ENCODE measurements at regions not wholly inside any gene's neighbourhood (a gene's known extent, or its start where the extent isn't known, plus 50 kb on each side); places are given as distances from the start of the nearest gene placed in this dataset.
A peak's percentile ranks its signal among the peaks of the same experiment; 100 is the strongest.

DNA sequence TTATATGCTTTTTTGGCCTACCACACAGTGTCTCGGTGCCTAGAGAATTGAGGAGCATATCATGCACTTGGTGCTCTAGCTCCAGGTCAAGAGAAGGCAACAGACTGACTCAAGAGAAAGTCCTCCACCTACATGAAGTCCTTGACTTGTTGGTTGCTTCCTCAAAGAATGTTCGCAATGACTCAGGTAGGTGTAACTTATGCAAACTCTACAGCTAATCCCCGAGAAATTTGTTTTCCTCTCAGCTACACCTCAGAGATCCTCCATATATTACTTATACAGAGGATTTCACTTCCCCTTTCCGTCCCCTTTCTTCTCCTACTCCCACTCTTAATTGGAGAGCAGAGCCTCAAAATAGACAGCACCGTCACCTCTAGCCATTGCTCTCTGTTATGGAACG is 1013.1 kb downstream of the KCNMA1 start:
- Histone ChIP-seq H3F3A (ENCODE audit: low read length, unreplicated experiment) (no peaks in the 10 kb centered on the region), H3K27ac (ENCODE audit: low read length) (no peak overlapping the region), H2AFZ (ENCODE audit: low read length) (peak overlapping the region; percentile 4), H3K4me1 (ENCODE audit: insufficient read depth, low read length) (peaks cover 23% of the 10 kb centered on the region), H3K27me3 (ENCODE audit: low read length) (no peaks in the 10 kb centered on the region), H3K9ac (ENCODE audit: low read length) (no peak overlapping the region), H4K20me1 (ENCODE audit: low read length) (no peaks in the 10 kb centered on the region), H3K36me3 (ENCODE audit: low read depth, low read length) (no peaks in the 10 kb centered on the region), H3K4me2 (ENCODE audit: low read length) (peak overlapping the region; percentile 27), H3K9me3 (ENCODE audit: low read length) (no peaks in the 10 kb centered on the region), H3K4me3 (ENCODE audit: low read length) (no peak overlapping the region), H3K79me2 (ENCODE audit: low read length) (no peaks in the 10 kb centered on the region), H3K9me2 (replicated peaks; ENCODE audit: low read length) (no peaks in the 10 kb centered on the region; the same call in 1 of the 2 replicates)
- CTCF ChIA-PET: no interaction called here
- POLR2A ChIA-PET (ENCODE audit: unreplicated experiment): no interaction called here
- intact Hi-C loops (cut with micrococcal nuclease): no loop called here
- DNase-seq (peak; percentile 94), ATAC-seq (peak; percentile 76)
- no TSS peak for BruUV-seq (replicated peaks)
- TF ChIP-seq CTCF (conservative IDR thresholded peaks at IDR 0.05; ENCODE audit: low read depth, low read length): no peak

- intact Hi-C loops (cut with micrococcal nuclease): no loop called here
- ChIA-PET CTCF (no interaction called here), POLR2A (ENCODE audit: unreplicated experiment) (no interaction called here)
- no peak overlapping the region for H3K9ac ChIP-seq (ENCODE audit: low read length)
- BruUV-seq (replicated peaks): no TSS peak
- TF ChIP-seq EZH2 (IDR thresholded peaks at IDR 0.05; ENCODE audit: low read length, unreplicated experiment) (no peak), EZH2phosphoT487 (IDR thresholded peaks at IDR 0.05; ENCODE audit: borderline replicate concordance, low read length) (no peak), CTCF (conservative IDR thresholded peaks at IDR 0.05; ENCODE audit: low read depth, low read length) (no peak)
- DNase-seq: no peak
- H3K27me3 ChIP-seq (ENCODE audit: low read length): no peaks in the 10 kb centered on the region
- H3K9me3 ChIP-seq (ENCODE audit: low read length): no peaks in the 10 kb centered on the region
- H3F3A ChIP-seq (ENCODE audit: low read length, unreplicated experiment): no peaks in the 10 kb centered on the region
- H3K79me2 ChIP-seq (ENCODE audit: low read length): no peaks in the 10 kb centered on the region
- H3K27ac ChIP-seq (ENCODE audit: low read length): no peak overlapping the region
- H3K9me2 ChIP-seq (replicated peaks; ENCODE audit: low read length): no peaks in the 10 kb centered on the region; the same call in 1 of the 2 replicates
- no peak overlapping the region for H2AFZ ChIP-seq (ENCODE audit: low read length)
- no peaks in the 10 kb centered on the region for H3K36me3 ChIP-seq (ENCODE audit: low read depth, low read length)
- no peak overlapping the region for H3K4me2 ChIP-seq (ENCODE audit: low read length)
- H3K4me1 ChIP-seq (ENCODE audit: insufficient read depth, low read length): peaks cover 12% of the 10 kb centered on the region
- ATAC-seq: no peak
- H3K4me3 ChIP-seq (ENCODE audit: low read length): no peak overlapping the region
- no peaks in the 10 kb centered on the region for H4K20me1 ChIP-seq (ENCODE audit: low read length)
Measured at GRCh38 chr10:76621886-76622620, 1015.6 kb downstream of the KCNMA1 start.

GRCh38 chr10:76618641-76619040 is 1019.0 kb downstream of the KCNMA1 start:
- Histone ChIP-seq H3K36me3 (ENCODE audit: low read depth, low read length) (no peaks in the 10 kb centered on the region), H3K27ac (ENCODE audit: low read length) (no peak overlapping the region)
- no TSS peak for BruUV-seq (replicated peaks)

More at GRCh38 chr10:76618641-76619040, 1019.0 kb downstream of the KCNMA1 start:
- intact Hi-C loops (cut with micrococcal nuclease): no loop called here
- no peak overlapping the region for H3K4me3 ChIP-seq (ENCODE audit: low read length)
- POLR2A ChIA-PET (ENCODE audit: unreplicated experiment): no interaction called here
- no peaks in the 10 kb centered on the region for H3K9me3 ChIP-seq (ENCODE audit: low read length)
- no peaks in the 10 kb centered on the region for H3K79me2 ChIP-seq (ENCODE audit: low read length)
- no peak overlapping the region for H3K4me2 ChIP-seq (ENCODE audit: low read length)
- H3K9ac ChIP-seq (ENCODE audit: low read length): no peak overlapping the region
- H3F3A ChIP-seq (ENCODE audit: low read length, unreplicated experiment): no peaks in the 10 kb centered on the region
- H3K9me2 ChIP-seq (replicated peaks; ENCODE audit: low read length): no peaks in the 10 kb centered on the region
- CTCF ChIA-PET: interaction anchor here (0.6 kb wide), 1 partner anchor 782 kb away, joined by 3 read pairs; no protein-coding TSS in a partner anchor
- no peak overlapping the region for H2AFZ ChIP-seq (ENCODE audit: low read length)
- no peaks in the 10 kb centered on the region for H4K20me1 ChIP-seq (ENCODE audit: low read length)
- TF ChIP-seq EZH2 (IDR thresholded peaks at IDR 0.05; ENCODE audit: low read length, unreplicated experiment) (no peak), CTCF (conservative IDR thresholded peaks at IDR 0.05; ENCODE audit: low read depth, low read length) (no peak), EZH2phosphoT487 (IDR thresholded peaks at IDR 0.05; ENCODE audit: borderline replicate concordance, low read length) (no peak)
- DNase-seq (no peak), ATAC-seq (no peak)
- no peaks in the 10 kb centered on the region for H3K4me1 ChIP-seq (ENCODE audit: insufficient read depth, low read length)
- no peaks in the 10 kb centered on the region for H3K27me3 ChIP-seq (ENCODE audit: low read length)
